GM21390 (cell line): ENCODE measurements at regions not wholly inside any gene's neighbourhood (a gene's known extent, or its start where the extent isn't known, plus 50 kb on each side); places are given as distances from the start of the nearest gene placed in this dataset.

ENCODE experiments used
- ATAC-seq: cut with Tn5 transposase; IDR thresholded peaks from one replicate; pipeline ENCODE4 v1.9.1; 2021; ENCODE audit not compliant: unreplicated experiment

DNA sequence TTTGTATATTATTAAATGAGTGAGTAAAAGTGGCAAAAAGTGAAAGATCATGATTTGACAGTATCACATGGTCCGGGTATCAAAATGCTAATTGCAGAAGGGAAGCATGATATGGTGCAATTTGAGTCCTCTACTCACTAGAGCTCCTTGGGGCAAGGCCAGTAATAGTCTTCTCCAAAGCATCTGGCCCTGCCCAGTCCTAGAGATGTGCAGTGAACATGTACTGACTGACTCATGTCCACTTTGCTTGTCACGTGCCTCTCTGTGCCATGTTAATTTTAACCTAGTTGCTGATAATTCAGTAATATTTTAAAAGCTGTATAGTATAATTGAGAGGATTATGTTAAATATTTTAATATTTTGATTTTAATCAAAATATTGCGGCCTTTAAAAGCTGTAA lies 54.6 kb upstream of the TENM3 start:
- ATAC-seq, result no peak

DNA sequence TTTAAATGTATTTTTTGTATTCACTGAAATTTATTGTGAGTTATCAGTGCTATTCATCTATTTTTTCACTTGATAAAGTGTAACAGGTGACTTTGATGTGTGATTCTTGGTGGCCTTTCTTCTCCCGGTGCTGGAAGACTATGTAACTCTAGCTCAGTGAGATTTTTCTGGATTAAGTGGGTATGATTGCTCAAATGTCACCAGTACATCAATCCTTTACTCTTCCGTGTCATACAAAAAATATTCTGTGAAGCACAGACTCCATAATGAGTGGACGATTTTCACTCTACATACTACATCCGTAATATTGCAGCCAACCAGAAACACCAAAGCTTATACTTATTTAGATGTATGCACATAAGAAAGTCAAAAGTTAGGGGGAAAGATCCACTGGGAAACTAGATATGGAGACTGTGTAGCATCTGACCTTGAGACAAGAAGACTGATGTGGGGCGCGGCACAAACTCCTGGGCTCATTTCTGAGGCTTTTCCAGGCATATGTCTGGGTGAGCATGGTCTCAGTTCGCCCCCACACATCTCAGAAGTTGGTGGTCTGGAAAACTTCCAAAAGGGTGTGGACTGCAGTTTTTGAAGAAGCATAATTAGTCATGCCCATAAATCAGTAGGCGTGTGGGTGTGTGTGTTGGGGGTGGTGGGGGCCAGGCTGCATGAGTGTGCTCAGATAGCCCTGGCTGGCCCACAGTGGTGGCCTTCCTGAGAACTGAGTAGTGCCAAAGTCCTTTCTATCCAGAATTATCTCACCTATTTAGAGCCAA lies 53.9 kb upstream of the TENM3 start:
- no peak for ATAC-seq

DNA sequence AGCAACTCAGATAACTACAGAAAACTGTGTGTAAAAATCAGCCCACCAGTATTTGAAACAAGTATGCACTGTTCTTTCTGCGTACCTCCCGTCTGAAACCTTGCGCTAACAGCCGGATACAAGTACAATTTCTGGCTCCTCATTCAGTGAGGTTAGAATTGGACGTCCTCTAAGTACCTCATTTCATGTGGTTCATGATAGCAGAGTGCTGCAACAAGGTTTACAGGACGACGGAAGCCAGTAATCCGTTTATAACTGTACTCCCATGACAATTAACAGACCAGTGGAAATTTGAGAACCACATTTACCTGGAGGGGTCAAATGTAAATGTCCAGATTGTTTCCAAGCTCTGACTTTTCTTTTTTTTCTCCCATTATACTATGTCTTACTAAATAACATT lies 52.9 kb upstream of the TENM3 start:
- no peak for ATAC-seq

DNA sequence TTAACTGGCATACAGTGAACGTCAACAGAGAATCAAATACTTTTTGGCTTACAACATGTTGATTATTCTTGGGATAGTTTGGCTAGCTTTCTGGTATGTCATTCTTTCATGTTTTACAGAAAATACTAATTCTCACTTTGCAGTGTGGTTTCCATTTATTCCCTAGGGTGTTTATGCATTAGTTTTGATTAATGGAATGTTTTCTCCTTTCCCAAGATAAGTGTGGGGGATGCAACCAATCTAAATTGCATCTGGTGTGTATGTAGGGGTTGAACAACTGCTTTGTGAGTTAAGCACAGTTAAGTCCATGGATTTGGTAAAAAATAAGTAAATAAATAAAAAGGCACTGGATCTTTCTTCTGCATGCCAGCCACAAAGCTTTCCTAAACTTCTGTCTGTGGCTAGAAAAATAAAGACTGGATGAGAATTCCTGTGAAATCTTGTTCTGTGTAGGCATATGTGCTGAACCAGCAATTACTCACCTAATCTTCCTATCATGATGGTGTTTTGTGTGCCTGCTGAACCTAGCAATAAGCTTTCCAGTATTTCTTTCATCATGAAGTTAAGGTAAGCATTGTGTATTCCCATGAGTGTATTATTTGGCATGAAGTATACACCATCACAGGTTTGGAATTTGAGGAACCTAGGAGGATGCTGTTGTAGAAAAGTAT lies 50.6 kb upstream of the TENM3 start:
- no peak for ATAC-seq

DNA sequence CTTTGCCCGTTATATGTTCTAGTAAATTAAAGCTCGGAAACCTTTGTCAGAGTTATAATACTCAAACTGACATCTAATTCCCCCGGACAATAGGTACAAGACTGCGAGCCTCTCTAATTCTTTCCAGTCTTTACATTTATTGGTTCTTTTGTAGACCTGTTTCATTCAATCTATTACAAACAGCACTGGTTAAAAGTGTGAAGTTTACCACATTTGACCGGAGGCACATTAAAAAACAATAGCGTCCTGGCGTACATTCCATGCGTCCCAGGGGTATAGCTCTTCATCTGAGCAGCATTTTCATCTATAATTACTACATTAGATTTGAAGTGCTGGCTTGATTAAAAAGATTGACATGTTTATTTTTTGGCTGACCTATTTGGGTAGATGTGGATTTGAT lies 49.9 kb upstream of the TENM3 start:
- ATAC-seq, result no peak
